ENCODE measurements at regions not wholly inside any gene's neighbourhood (a gene's known extent, or its start where the extent isn't known, plus 50 kb on each side); places are given as distances from the start of the nearest gene placed in this dataset.

GRCh38 chr1:213552045-213552444 is 435.7 kb upstream of the PROX1 start:
- no peaks in the 10 kb centered on the region for H3K27me3 ChIP-seq (ENCODE audit: insufficient read depth, low read depth, low read length)
- no peaks in the 10 kb centered on the region for H3K79me2 ChIP-seq (replicated peaks; ENCODE audit: insufficient read depth, low read length)
- no peak overlapping the region for H2AFZ ChIP-seq (ENCODE audit: low read depth, low read length)
- no peaks in the 10 kb centered on the region for H3K9me3 ChIP-seq (ENCODE audit: low read length)
- no peaks in the 10 kb centered on the region for H3F3A ChIP-seq (ENCODE audit: insufficient read depth, low read length, poor library complexity, severe bottlenecking)
- H4K20me1 ChIP-seq (ENCODE audit: insufficient read depth): no peaks in the 10 kb centered on the region
- H3K4me2 ChIP-seq (ENCODE audit: low read length): no peak overlapping the region
- no peak overlapping the region for H3K27ac ChIP-seq (ENCODE audit: low read length)
- no peak overlapping the region for H3K4me3 ChIP-seq (ENCODE audit: low read length)
- H3K36me3 ChIP-seq (ENCODE audit: insufficient read depth, low read length): no peaks in the 10 kb centered on the region
- TF ChIP-seq POLR2AphosphoS5 (IDR thresholded peaks at IDR 0.05) (no peak), EP300 (conservative IDR thresholded peaks at IDR 0.05; ENCODE audit: poor library complexity, severe bottlenecking) (no peak), REST (IDR thresholded peaks at IDR 0.05; ENCODE audit: borderline replicate concordance) (no peak), RAD21 (conservative IDR thresholded peaks at IDR 0.05) (no peak), MXI1 (conservative IDR thresholded peaks at IDR 0.05; ENCODE audit: poor library complexity, severe bottlenecking) (no peak), TAF1 (IDR thresholded peaks at IDR 0.05; ENCODE audit: low read depth) (no peak), EZH2 (IDR thresholded peaks at IDR 0.05; ENCODE audit: borderline replicate concordance, insufficient read depth, low read length, poor library complexity, severe bottlenecking) (no peak), SMC3 (conservative IDR thresholded peaks at IDR 0.05; ENCODE audit: poor library complexity) (no peak), CTCF (IDR thresholded peaks at IDR 0.05; ENCODE audit: poor library complexity, severe bottlenecking) (no peak)
- no peaks in the 10 kb centered on the region for H3K9me2 ChIP-seq (ENCODE audit: insufficient read depth, low read length)
- no peak overlapping the region for H3K9ac ChIP-seq (ENCODE audit: low read length)

- no peaks in the 10 kb centered on the region for H3K79me2 ChIP-seq (replicated peaks; ENCODE audit: insufficient read depth, low read length)
- H3K27me3 ChIP-seq (ENCODE audit: insufficient read depth, low read depth, low read length): no peaks in the 10 kb centered on the region
- no peaks in the 10 kb centered on the region for H3K9me2 ChIP-seq (ENCODE audit: insufficient read depth, low read length)
- H3K36me3 ChIP-seq (ENCODE audit: insufficient read depth, low read length): no peaks in the 10 kb centered on the region
- H2AFZ ChIP-seq (ENCODE audit: low read depth, low read length): no peak overlapping the region
- no peak overlapping the region for H3K4me3 ChIP-seq (ENCODE audit: low read length)
- no peaks in the 10 kb centered on the region for H3K9me3 ChIP-seq (ENCODE audit: low read length)
- H4K20me1 ChIP-seq (ENCODE audit: insufficient read depth): no peaks in the 10 kb centered on the region
- H3K4me2 ChIP-seq (ENCODE audit: low read length): no peak overlapping the region
- TF ChIP-seq RAD21 (conservative IDR thresholded peaks at IDR 0.05): no peak
- TF ChIP-seq SMC3 (conservative IDR thresholded peaks at IDR 0.05; ENCODE audit: poor library complexity): no peak
- TF ChIP-seq EP300 (conservative IDR thresholded peaks at IDR 0.05; ENCODE audit: poor library complexity, severe bottlenecking): no peak
- no peak for TF ChIP-seq POLR2AphosphoS5 (IDR thresholded peaks at IDR 0.05)
- no peak for TF ChIP-seq REST (IDR thresholded peaks at IDR 0.05; ENCODE audit: borderline replicate concordance)
- TF ChIP-seq CTCF (IDR thresholded peaks at IDR 0.05; ENCODE audit: poor library complexity, severe bottlenecking): no peak
- TF ChIP-seq EZH2 (IDR thresholded peaks at IDR 0.05; ENCODE audit: borderline replicate concordance, insufficient read depth, low read length, poor library complexity, severe bottlenecking): no peak
- no peak for TF ChIP-seq TAF1 (IDR thresholded peaks at IDR 0.05; ENCODE audit: low read depth)
- H3F3A ChIP-seq (ENCODE audit: insufficient read depth, low read length, poor library complexity, severe bottlenecking): no peaks in the 10 kb centered on the region
- H3K27ac ChIP-seq (ENCODE audit: low read length): no peak overlapping the region
- H3K9ac ChIP-seq (ENCODE audit: low read length): no peak overlapping the region
These were observed 427.5 kb upstream of the PROX1 start for GRCh38 chr1:213560226-213560625.
